Activated CD8-positive, alpha-beta T cell treated with anti-CD3 and anti-CD28 coated beads for 36 hours (primary cell): ENCODE measurements at regions not wholly inside any gene's neighbourhood (a gene's known extent, or its start where the extent isn't known, plus 50 kb on each side); places are given as distances from the start of the nearest gene placed in this dataset.
"Not testable (repeated sequence)": the region's sequence is repeated elsewhere in the genome, so short reads cannot be mapped to it uniquely, and the experiment has no call there.

Experiments used
- ATAC-seq: fragments of 200-7000 bp; cut with Tn5 transposase; one replicate; pipeline ENCODE4 v1.10.0; 2021; ENCODE audit warnings: mild to moderate bottlenecking, moderate library complexity
- CTCF ChIA-PET: fragments of 350-600 bp; sonication (Branson Sonifier 250); formaldehyde crosslinking; loops from one replicate; lab custom pipeline; 2021; ENCODE audit warnings: antibody characterized with exemption; lab: Charles Lee
- POLR2A ChIA-PET: fragments of 350-600 bp; sonication (Branson Sonifier 250); formaldehyde crosslinking; loops from one replicate; lab custom pipeline; 2021; ENCODE audit warnings: antibody characterized with exemption; lab: Charles Lee
- DNase-seq: peaks from one replicate; pipeline ENCODE4 v3.0.0-alpha.2; 2020
- H3K27ac Mint-ChIP-seq: one replicate; pipeline ENCODE4 v1.8.0; 2021; ENCODE audit warnings: mild to moderate bottlenecking, mixed read lengths
- H3K27me3 Mint-ChIP-seq: one replicate; pipeline ENCODE4 v1.8.0; 2021; ENCODE audit warnings: mixed read lengths
- H3K36me3 Mint-ChIP-seq: one replicate; pipeline ENCODE4 v1.8.0; 2021; ENCODE audit warnings: low read depth, mixed read lengths
- H3K4me1 Mint-ChIP-seq: one replicate; pipeline ENCODE4 v1.8.0; 2021; ENCODE audit warnings: low read depth, mixed read lengths
- H3K4me3 Mint-ChIP-seq: one replicate; pipeline ENCODE4 v1.8.0; 2021; ENCODE audit warnings: mild to moderate bottlenecking, moderate library complexity, mixed read lengths
- H3K9me3 Mint-ChIP-seq: one replicate; pipeline ENCODE4 v1.8.0; 2021; ENCODE audit warnings: mixed read lengths
- intact Hi-C: fragments of 100-400 bp; cut with micrococcal nuclease; formaldehyde crosslinking; loops from one replicate; pipeline ENCODE4 v1.10.0; 2022
- TF ChIP-seq, protein P1 (sequence below): fragments of 200-600 bp; IDR thresholded peaks from one replicate; pipeline ENCODE4 v1.8.0; 2022; ENCODE audit warnings: antibody characterized with exemption, mild to moderate bottlenecking

DNA sequence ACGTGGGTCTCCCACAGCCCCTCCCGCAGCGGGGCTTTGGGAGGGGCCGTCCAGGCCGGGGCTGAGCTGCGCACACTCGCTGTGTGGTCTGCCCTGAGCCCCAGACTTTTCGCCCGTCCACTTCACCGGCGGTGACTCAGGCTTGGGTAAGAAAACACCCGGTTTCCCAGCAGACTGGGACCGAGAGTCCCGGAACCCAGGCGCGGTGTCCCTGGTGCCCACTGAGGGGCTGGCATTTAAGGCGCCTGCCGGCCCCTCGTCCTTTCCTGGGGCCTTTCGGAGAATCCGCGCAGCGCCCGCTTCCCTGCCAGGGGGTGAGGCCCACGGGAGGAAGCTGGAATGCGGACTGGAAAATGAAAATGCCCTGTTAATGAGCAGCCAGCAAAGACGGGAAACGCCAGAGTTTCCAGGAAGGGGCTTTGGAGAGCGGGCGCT, 100.3 kb downstream of the C16orf95 start:
- TF ChIP-seq, protein P1, sequence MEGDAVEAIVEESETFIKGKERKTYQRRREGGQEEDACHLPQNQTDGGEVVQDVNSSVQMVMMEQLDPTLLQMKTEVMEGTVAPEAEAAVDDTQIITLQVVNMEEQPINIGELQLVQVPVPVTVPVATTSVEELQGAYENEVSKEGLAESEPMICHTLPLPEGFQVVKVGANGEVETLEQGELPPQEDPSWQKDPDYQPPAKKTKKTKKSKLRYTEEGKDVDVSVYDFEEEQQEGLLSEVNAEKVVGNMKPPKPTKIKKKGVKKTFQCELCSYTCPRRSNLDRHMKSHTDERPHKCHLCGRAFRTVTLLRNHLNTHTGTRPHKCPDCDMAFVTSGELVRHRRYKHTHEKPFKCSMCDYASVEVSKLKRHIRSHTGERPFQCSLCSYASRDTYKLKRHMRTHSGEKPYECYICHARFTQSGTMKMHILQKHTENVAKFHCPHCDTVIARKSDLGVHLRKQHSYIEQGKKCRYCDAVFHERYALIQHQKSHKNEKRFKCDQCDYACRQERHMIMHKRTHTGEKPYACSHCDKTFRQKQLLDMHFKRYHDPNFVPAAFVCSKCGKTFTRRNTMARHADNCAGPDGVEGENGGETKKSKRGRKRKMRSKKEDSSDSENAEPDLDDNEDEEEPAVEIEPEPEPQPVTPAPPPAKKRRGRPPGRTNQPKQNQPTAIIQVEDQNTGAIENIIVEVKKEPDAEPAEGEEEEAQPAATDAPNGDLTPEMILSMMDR: no peak
- no peaks in the 10 kb centered on the region for H3K36me3 Mint-ChIP-seq
- no peak overlapping the region for H3K27ac Mint-ChIP-seq
- no peak overlapping the region for H3K4me3 Mint-ChIP-seq
- no peaks in the 10 kb centered on the region for H3K4me1 Mint-ChIP-seq
- POLR2A ChIA-PET: no interaction called here
- no peaks in the 10 kb centered on the region for H3K27me3 Mint-ChIP-seq
- H3K9me3 Mint-ChIP-seq: no peaks in the 10 kb centered on the region
- intact Hi-C loops: no loop called here
- CTCF ChIA-PET: no interaction called here
- no peak for ATAC-seq
- no peak for DNase-seq

DNA sequence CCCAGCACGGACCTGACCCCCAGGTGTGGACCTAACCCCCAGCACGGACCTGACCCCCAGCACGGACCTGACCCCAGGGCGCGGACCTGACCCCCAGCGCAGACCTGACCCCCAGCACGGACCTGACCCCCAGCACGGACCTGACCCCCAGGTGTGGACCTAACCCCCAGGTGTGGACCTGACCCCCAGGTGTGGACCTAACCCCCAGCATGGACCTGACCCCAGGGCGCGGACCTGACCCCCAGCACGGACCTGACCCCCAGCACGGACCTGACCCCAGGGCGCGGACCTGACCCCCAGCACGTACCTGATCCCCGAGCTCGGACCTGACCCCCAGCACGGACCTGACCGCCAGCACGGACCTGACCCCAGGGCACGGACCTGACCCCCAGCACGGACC, 99.4 kb downstream of the C16orf95 start:
- H3K27me3 Mint-ChIP-seq, DNase-seq, POLR2A ChIA-PET, H3K4me3 Mint-ChIP-seq, ATAC-seq, H3K9me3 Mint-ChIP-seq, intact Hi-C loops, CTCF ChIA-PET, H3K27ac Mint-ChIP-seq, H3K4me1 Mint-ChIP-seq, H3K36me3 Mint-ChIP-seq: not testable (repeated sequence)

DNA sequence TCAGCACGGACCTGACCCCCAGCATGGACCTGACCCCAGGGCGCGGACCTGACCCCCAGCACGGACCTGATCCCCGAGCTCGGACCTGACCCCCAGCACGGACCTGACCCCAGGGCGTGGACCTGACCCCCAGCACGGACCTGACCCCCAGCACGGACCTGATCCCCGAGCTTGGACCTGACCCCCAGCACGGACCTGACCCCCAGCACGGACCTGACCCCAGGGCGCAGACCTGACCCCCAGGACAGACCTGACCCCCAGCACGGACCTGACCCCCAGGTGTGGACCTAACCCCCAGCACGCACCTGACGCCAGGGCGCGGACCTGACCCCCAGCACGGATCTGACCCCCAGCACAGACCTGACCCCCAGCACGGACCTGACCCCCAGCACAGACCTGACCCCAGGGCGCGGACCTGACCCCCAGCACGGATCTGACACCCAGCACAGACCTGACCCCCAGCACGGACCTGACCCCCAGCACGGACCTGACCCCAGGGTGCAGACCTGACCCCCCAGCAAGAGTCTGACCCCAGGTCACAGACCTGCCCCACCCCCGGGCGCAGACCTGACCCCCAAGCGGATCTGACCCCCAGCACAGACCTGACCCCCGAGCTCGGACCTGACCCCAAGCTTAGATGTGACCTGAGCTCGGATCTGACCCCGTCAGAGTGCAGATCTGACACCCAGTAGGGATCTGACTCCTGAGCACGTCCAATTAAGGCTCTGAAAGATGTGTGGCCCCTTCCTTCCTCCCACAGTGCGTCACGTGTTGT, 98.7 kb downstream of the C16orf95 start:
- no peak for ATAC-seq
- no peaks in the 10 kb centered on the region for H3K9me3 Mint-ChIP-seq
- ChIA-PET POLR2A (no interaction called here), CTCF (no interaction called here)
- H3K36me3 Mint-ChIP-seq: no peaks in the 10 kb centered on the region
- DNase-seq: no peak
- TF ChIP-seq, protein P1: no peak
- H3K27me3 Mint-ChIP-seq: no peaks in the 10 kb centered on the region
- H3K4me1 Mint-ChIP-seq: no peaks in the 10 kb centered on the region
- intact Hi-C loops: no loop called here
- no peak overlapping the region for H3K4me3 Mint-ChIP-seq
- no peak overlapping the region for H3K27ac Mint-ChIP-seq

DNA sequence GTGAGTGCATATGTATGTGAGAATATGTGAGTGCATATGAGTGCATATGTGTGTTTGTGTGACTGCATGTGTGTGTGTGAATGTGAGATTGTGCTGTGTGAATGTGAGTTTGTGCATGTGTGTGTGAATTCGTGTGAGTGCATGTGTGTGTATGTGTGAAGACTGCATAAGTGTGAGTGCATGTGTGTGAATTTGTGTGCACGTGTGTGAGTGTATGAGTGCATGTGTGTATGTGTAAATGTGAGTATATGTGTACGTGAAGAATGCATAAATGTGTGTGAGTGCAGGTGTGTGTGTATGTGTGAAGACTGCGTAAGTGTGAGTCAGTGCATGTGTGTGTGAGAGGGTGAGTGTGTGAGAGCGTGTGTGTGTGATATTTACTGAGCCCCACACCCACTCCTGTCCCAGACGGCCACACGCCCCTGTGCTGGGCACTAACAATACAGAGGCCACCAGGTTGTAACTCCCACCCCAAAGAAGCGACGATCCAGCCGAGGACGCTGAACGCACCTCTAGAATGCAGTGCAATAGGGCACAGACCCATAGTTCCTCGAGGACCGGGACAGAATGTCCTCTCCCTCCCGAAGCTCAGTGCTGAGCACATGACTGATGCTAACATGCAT, 97.8 kb downstream of the C16orf95 start:
- intact Hi-C loops: no loop called here
- H3K27me3 Mint-ChIP-seq: no peaks in the 10 kb centered on the region
- ATAC-seq (no peak), DNase-seq (no peak)
- H3K4me1 Mint-ChIP-seq: no peaks in the 10 kb centered on the region
- ChIA-PET CTCF (no interaction called here), POLR2A (no interaction called here)
- no peak overlapping the region for H3K27ac Mint-ChIP-seq
- H3K9me3 Mint-ChIP-seq: no peaks in the 10 kb centered on the region
- H3K36me3 Mint-ChIP-seq: no peaks in the 10 kb centered on the region
- H3K4me3 Mint-ChIP-seq: no peak overlapping the region
- TF ChIP-seq, protein P1: no peak

DNA sequence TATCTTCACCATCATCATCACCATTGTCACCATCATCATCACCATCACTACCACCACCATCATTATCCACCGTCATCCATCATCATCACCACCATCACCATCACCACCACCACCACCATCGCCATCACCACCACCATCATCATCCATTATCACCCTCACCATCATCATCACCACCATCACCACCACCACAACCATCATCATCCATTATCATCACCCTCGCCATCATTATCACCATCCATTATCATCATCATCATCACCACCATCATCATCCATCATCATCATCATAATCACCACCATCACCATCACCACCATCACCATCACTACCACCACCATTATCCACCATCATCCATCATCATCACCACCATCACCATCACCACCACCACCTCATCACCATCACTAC, 95.6 kb downstream of the C16orf95 start:
- ChIA-PET POLR2A (no interaction called here), CTCF (no interaction called here)
- intact Hi-C loops: no loop called here
- Mint-ChIP-seq H3K4me1 (no peaks in the 10 kb centered on the region), H3K36me3 (no peaks in the 10 kb centered on the region), H3K9me3 (no peaks in the 10 kb centered on the region), H3K4me3 (no peak overlapping the region), H3K27ac (no peak overlapping the region), H3K27me3 (no peaks in the 10 kb centered on the region)
- TF ChIP-seq, protein P1: no peak
- DNase-seq: no peak
- ATAC-seq: no peak
